ENCODE measurements at regions not wholly inside any gene's neighbourhood (a gene's known extent, or its start where the extent isn't known, plus 50 kb on each side); places are given as distances from the start of the nearest gene placed in this dataset.
"Not testable (repeated sequence)": the region's sequence is repeated elsewhere in the genome, so short reads cannot be mapped to it uniquely, and the experiment has no call there.

GRCh38 chr10:30160271-30160982 lies 101.0 kb upstream of the JCAD start:
- no peaks in the 10 kb centered on the region for H3K9me2 ChIP-seq (ENCODE audit: low read depth, low read length)
- no peak overlapping the region for H2AFZ ChIP-seq (ENCODE audit: low read length)
- no peak overlapping the region for H3K4me2 ChIP-seq (ENCODE audit: low read length)
- no peaks in the 10 kb centered on the region for H3K27me3 ChIP-seq (ENCODE audit: insufficient read depth, low read length)
- TF ChIP-seq EZH2 (IDR thresholded peaks at IDR 0.05; ENCODE audit: borderline replicate concordance, low read length): no peak
- no peaks in the 10 kb centered on the region for H3K9me3 ChIP-seq (ENCODE audit: low read length)
- H3K27ac ChIP-seq (ENCODE audit: low read depth, low read length, poor library complexity, severe bottlenecking): no peak overlapping the region
- no peaks in the 10 kb centered on the region for H3K4me1 ChIP-seq (ENCODE audit: insufficient read depth, low read length, severe bottlenecking)
- H3K9ac ChIP-seq (ENCODE audit: low read length): no peak overlapping the region
- H3K4me3 ChIP-seq (ENCODE audit: low read depth, low read length, poor library complexity, severe bottlenecking): no peak overlapping the region
- H4K20me1 ChIP-seq (ENCODE audit: insufficient read depth, low read length): no peaks in the 10 kb centered on the region
- no peaks in the 10 kb centered on the region for H3K79me2 ChIP-seq (ENCODE audit: insufficient read depth, low read length)
- H3K36me3 ChIP-seq (ENCODE audit: insufficient read depth, low read length): no peaks in the 10 kb centered on the region
- H3F3A ChIP-seq (ENCODE audit: insufficient read depth, low read length): no peaks in the 10 kb centered on the region

DNA sequence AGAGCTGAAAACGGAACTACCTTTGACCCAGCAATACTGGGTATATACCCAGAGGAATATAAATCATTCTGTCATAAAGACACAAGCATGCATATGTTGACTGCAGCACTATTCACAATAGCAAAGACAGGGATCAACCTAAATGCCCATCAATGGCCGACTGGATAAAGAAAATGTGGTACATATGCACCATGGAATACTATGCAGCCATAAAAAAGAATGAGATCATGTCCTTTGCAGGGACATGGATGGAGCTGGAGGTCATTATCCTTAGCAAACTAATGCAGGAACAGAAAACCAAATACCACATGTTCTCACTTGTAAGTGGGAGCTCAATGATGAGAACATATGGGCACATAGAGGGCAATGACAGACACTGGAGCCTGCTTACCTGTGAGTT lies 100.2 kb upstream of the JCAD start:
- not testable (repeated sequence) for H3K4me2 ChIP-seq (ENCODE audit: low read length); H4K20me1 ChIP-seq (ENCODE audit: insufficient read depth, low read length); H3K9me2 ChIP-seq (ENCODE audit: low read depth, low read length); H2AFZ ChIP-seq (ENCODE audit: low read length); H3K9me3 ChIP-seq (ENCODE audit: low read length); H3F3A ChIP-seq (ENCODE audit: insufficient read depth, low read length); H3K27me3 ChIP-seq (ENCODE audit: insufficient read depth, low read length); H3K79me2 ChIP-seq (ENCODE audit: insufficient read depth, low read length); H3K4me1 ChIP-seq (ENCODE audit: insufficient read depth, low read length, severe bottlenecking); H3K4me3 ChIP-seq (ENCODE audit: low read depth, low read length, poor library complexity, severe bottlenecking); H3K9ac ChIP-seq (ENCODE audit: low read length); H3K27ac ChIP-seq (ENCODE audit: low read depth, low read length, poor library complexity, severe bottlenecking); H3K36me3 ChIP-seq (ENCODE audit: insufficient read depth, low read length)

GRCh38 chr10:30158325-30158960 lies 99.1 kb upstream of the JCAD start:
- H3K4me3 ChIP-seq (ENCODE audit: low read depth, low read length, poor library complexity, severe bottlenecking): no peak overlapping the region
- H3K9ac ChIP-seq (ENCODE audit: low read length): no peak overlapping the region
- no peaks in the 10 kb centered on the region for H3K4me1 ChIP-seq (ENCODE audit: insufficient read depth, low read length, severe bottlenecking)
- no peak overlapping the region for H2AFZ ChIP-seq (ENCODE audit: low read length)
- no peaks in the 10 kb centered on the region for H3K9me3 ChIP-seq (ENCODE audit: low read length)
- no peak overlapping the region for H3K27ac ChIP-seq (ENCODE audit: low read depth, low read length, poor library complexity, severe bottlenecking)
- no peaks in the 10 kb centered on the region for H3K9me2 ChIP-seq (ENCODE audit: low read depth, low read length)
- H3K27me3 ChIP-seq (ENCODE audit: insufficient read depth, low read length): no peaks in the 10 kb centered on the region
- H4K20me1 ChIP-seq (ENCODE audit: insufficient read depth, low read length): no peaks in the 10 kb centered on the region
- no peaks in the 10 kb centered on the region for H3K36me3 ChIP-seq (ENCODE audit: insufficient read depth, low read length)
- no peaks in the 10 kb centered on the region for H3K79me2 ChIP-seq (ENCODE audit: insufficient read depth, low read length)
- no peaks in the 10 kb centered on the region for H3F3A ChIP-seq (ENCODE audit: insufficient read depth, low read length)
- H3K4me2 ChIP-seq (ENCODE audit: low read length): no peak overlapping the region
- TF ChIP-seq, protein P1, sequence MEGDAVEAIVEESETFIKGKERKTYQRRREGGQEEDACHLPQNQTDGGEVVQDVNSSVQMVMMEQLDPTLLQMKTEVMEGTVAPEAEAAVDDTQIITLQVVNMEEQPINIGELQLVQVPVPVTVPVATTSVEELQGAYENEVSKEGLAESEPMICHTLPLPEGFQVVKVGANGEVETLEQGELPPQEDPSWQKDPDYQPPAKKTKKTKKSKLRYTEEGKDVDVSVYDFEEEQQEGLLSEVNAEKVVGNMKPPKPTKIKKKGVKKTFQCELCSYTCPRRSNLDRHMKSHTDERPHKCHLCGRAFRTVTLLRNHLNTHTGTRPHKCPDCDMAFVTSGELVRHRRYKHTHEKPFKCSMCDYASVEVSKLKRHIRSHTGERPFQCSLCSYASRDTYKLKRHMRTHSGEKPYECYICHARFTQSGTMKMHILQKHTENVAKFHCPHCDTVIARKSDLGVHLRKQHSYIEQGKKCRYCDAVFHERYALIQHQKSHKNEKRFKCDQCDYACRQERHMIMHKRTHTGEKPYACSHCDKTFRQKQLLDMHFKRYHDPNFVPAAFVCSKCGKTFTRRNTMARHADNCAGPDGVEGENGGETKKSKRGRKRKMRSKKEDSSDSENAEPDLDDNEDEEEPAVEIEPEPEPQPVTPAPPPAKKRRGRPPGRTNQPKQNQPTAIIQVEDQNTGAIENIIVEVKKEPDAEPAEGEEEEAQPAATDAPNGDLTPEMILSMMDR (IDR thresholded peaks at IDR 0.05; ENCODE audit: low read length): no peak
- no peak for TF ChIP-seq EZH2 (IDR thresholded peaks at IDR 0.05; ENCODE audit: borderline replicate concordance, low read length)

DNA sequence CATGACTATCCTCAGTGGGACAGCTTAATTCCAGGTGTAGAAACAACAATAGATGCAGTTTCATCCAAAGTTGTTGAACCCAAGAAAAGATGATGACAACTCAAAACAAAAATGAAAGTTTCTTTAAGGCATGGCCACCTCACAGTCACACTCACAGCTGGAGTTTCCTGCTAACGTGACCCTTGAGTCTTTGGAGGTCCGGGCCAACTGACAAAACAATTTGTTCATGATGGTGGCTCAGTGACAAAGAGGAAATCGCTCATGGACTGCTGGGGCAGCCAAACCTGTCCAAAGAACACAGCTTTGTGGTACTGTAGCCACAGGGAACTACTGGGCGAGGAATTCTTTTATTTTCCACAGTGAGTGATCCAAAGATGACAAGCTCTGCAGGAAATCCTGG lies 96.0 kb upstream of the JCAD start:
- no peaks in the 10 kb centered on the region for H3K9me3 ChIP-seq (ENCODE audit: low read length)
- no peak overlapping the region for H2AFZ ChIP-seq (ENCODE audit: low read length)
- H3K4me2 ChIP-seq (ENCODE audit: low read length): no peak overlapping the region

More for the DNA sequence above, 96.0 kb upstream of the JCAD start:
- Histone ChIP-seq H3K9me2 (ENCODE audit: low read depth, low read length) (no peaks in the 10 kb centered on the region), H3F3A (ENCODE audit: insufficient read depth, low read length) (no peaks in the 10 kb centered on the region), H3K36me3 (ENCODE audit: insufficient read depth, low read length) (no peaks in the 10 kb centered on the region), H3K4me3 (ENCODE audit: low read depth, low read length, poor library complexity, severe bottlenecking) (no peak overlapping the region), H3K27ac (ENCODE audit: low read depth, low read length, poor library complexity, severe bottlenecking) (no peak overlapping the region), H3K27me3 (ENCODE audit: insufficient read depth, low read length) (no peaks in the 10 kb centered on the region), H3K79me2 (ENCODE audit: insufficient read depth, low read length) (no peaks in the 10 kb centered on the region), H3K9ac (ENCODE audit: low read length) (no peak overlapping the region), H4K20me1 (ENCODE audit: insufficient read depth, low read length) (no peaks in the 10 kb centered on the region), H3K4me1 (ENCODE audit: insufficient read depth, low read length, severe bottlenecking) (no peaks in the 10 kb centered on the region)
- TF ChIP-seq EZH2 (IDR thresholded peaks at IDR 0.05; ENCODE audit: borderline replicate concordance, low read length): no peak
- TF ChIP-seq, protein P1 (IDR thresholded peaks at IDR 0.05; ENCODE audit: low read length): no peak
